ENCODE measurements at regions not wholly inside any gene's neighbourhood (a gene's known extent, or its start where the extent isn't known, plus 50 kb on each side); places are given as distances from the start of the nearest gene placed in this dataset.

GRCh38 chr3:69527498-69527897, 141.6 kb upstream of the FRMD4B start:
- TF ChIP-seq TAF1 (IDR thresholded peaks at IDR 0.05; ENCODE audit: borderline replicate concordance, insufficient read depth, low read length): no peak
- TF ChIP-seq REST (IDR thresholded peaks at IDR 0.05; ENCODE audit: insufficient read depth in 1 of 2, low read depth in 2 of 2, low read length in 2 of 2): no peak
- no peak for TF ChIP-seq FOXP2 (optimal IDR thresholded peaks at IDR 0.05; ENCODE audit: borderline replicate concordance, extremely low read depth, extremely low read length, insufficient read depth)
- no peak for TF ChIP-seq POLR2AphosphoS5 (IDR thresholded peaks at IDR 0.05; ENCODE audit: low read depth, low read length)
- TF ChIP-seq SIN3A (IDR thresholded peaks at IDR 0.05; ENCODE audit: borderline replicate concordance, insufficient read depth, low read length): no peak

DNA sequence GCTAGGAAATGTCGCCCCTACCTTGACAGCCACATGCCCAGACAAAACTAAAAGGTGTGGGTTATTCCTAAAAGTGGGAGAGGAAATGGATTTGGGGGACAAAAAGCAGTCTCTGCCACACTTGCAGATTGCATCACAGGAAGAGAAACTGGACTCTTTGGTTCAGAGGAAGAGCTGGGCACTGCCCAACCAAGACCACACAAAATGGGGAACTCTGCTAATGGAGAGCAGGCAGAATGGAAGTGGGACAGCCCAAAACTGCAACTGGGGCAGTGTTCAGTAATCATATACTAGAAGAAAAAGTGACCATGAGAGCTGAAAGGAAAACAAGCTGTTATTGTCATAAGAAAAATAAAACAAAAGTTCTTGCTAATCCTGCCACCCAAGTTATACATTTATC, 138.9 kb upstream of the FRMD4B start:
- TF ChIP-seq SIN3A (IDR thresholded peaks at IDR 0.05; ENCODE audit: borderline replicate concordance, insufficient read depth, low read length): no peak
- no peak for TF ChIP-seq REST (IDR thresholded peaks at IDR 0.05; ENCODE audit: insufficient read depth in 1 of 2, low read depth in 2 of 2, low read length in 2 of 2)
- TF ChIP-seq POLR2AphosphoS5 (IDR thresholded peaks at IDR 0.05; ENCODE audit: low read depth, low read length): no peak
- no peak for TF ChIP-seq TAF1 (IDR thresholded peaks at IDR 0.05; ENCODE audit: borderline replicate concordance, insufficient read depth, low read length)
- no peak for TF ChIP-seq FOXP2 (optimal IDR thresholded peaks at IDR 0.05; ENCODE audit: borderline replicate concordance, extremely low read depth, extremely low read length, insufficient read depth)

DNA sequence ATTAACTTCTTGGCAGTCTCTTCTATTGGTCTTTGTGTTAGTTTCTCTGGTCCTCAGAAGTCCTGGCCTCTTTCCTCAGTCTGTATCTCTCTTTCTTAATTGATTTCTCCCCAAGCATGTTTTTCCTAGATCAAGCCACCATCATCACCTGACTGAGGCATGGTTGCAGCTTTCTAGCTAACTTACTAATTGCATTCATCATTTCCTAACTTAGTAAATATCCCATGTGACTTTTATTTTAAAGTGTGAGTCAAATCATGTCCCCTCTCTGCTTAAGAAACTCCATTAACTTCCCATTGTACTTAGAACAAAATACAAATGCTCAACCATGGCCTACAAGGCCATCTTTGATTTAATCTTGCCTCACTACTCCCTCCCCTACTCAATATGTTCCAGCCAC, 135.4 kb upstream of the FRMD4B start:
- TF ChIP-seq SIN3A (IDR thresholded peaks at IDR 0.05; ENCODE audit: borderline replicate concordance, insufficient read depth, low read length) (no peak), POLR2AphosphoS5 (IDR thresholded peaks at IDR 0.05; ENCODE audit: low read depth, low read length) (no peak), TAF1 (IDR thresholded peaks at IDR 0.05; ENCODE audit: borderline replicate concordance, insufficient read depth, low read length) (no peak), REST (IDR thresholded peaks at IDR 0.05; ENCODE audit: insufficient read depth in 1 of 2, low read depth in 2 of 2, low read length in 2 of 2) (no peak), FOXP2 (optimal IDR thresholded peaks at IDR 0.05; ENCODE audit: borderline replicate concordance, extremely low read depth, extremely low read length, insufficient read depth) (no peak)

- TF ChIP-seq SIN3A (IDR thresholded peaks at IDR 0.05; ENCODE audit: borderline replicate concordance, insufficient read depth, low read length) (no peak), POLR2AphosphoS5 (IDR thresholded peaks at IDR 0.05; ENCODE audit: low read depth, low read length) (no peak)
Observed at GRCh38 chr3:69511361-69511760, 125.5 kb upstream of the FRMD4B start.

- TF ChIP-seq TAF1 (IDR thresholded peaks at IDR 0.05; ENCODE audit: borderline replicate concordance, insufficient read depth, low read length) (no peak), REST (IDR thresholded peaks at IDR 0.05; ENCODE audit: insufficient read depth in 1 of 2, low read depth in 2 of 2, low read length in 2 of 2) (no peak), POLR2AphosphoS5 (IDR thresholded peaks at IDR 0.05; ENCODE audit: low read depth, low read length) (no peak), FOXP2 (optimal IDR thresholded peaks at IDR 0.05; ENCODE audit: borderline replicate concordance, extremely low read depth, extremely low read length, insufficient read depth) (no peak), SIN3A (IDR thresholded peaks at IDR 0.05; ENCODE audit: borderline replicate concordance, insufficient read depth, low read length) (no peak)
Observed at GRCh38 chr3:69510481-69511030, 124.7 kb upstream of the FRMD4B start.

All from PFSK-1 (cell line).